Tibial nerve (tissue), 4 donors: ENCODE measurements at regions not wholly inside any gene's neighbourhood (a gene's known extent, or its start where the extent isn't known, plus 50 kb on each side); places are given as distances from the start of the nearest gene placed in this dataset.
A peak's percentile ranks its signal among the peaks of the same experiment; 100 is the strongest.

ENCODE experiments used
- DNase-seq, 2 donors: peaks; one replicate each; pipeline ENCODE4 v3.0.0-alpha.2; 2019; ENCODE audit warnings: low spot score in 2 of 2
- H3K27ac ChIP-seq, 4 donors: fragments of 200-600 bp; sonication (generic) in 3 of 4; one replicate each; pipeline ENCODE4 v1.5.1; 2017 to 2019; ENCODE audit warnings: mild to moderate bottlenecking in 1 of 4
- H3K27me3 ChIP-seq, 2 donors: fragments of 200-600 bp; sonication (generic) in 1 of 2; one replicate each; pipeline versions ENCODE4 v1.5.1 to v1.6.0; 2017 to 2019
- H3K36me3 ChIP-seq, 3 donors: fragments of 200-600 bp; sonication (generic); one replicate each; pipeline ENCODE4 v1.5.1; 2018 to 2019
- H3K4me1 ChIP-seq, 4 donors: fragments of 200-600 bp; sonication (generic) in 3 of 4; one replicate each; pipeline ENCODE4 v1.5.1; 2017 to 2019
- H3K4me3 ChIP-seq, 4 donors: fragments of 200-600 bp; sonication (generic) in 3 of 4; one replicate each; pipeline ENCODE4 v1.5.1; 2017 to 2019; ENCODE audit warnings: mild to moderate bottlenecking in 1 of 4, moderate library complexity in 1 of 4
- H3K9me3 ChIP-seq, 4 donors: fragments of 200-600 bp; sonication (generic) in 3 of 4; one replicate each; pipeline ENCODE4 v1.5.1; 2017 to 2019
- EP300 ChIP-seq, 2 donors: sonication (generic); formaldehyde crosslinking; IDR thresholded peaks; one replicate each; pipeline ENCODE4 v1.6.1; 2017; ENCODE audit warnings: antibody characterized with exemption in 2 of 2, mild to moderate bottlenecking in 1 of 2
- POLR2A ChIP-seq, 2 donors: fragments of 450-650 bp; IDR thresholded peaks; one replicate each; pipeline ENCODE4 v1.6.1; 2017; ENCODE audit warnings: antibody characterized with exemption in 2 of 2, mild to moderate bottlenecking in 2 of 2, moderate library complexity in 2 of 2
- WGBS, 2 donors: methylation state at CpG; one replicate each; pipeline ENCODE4 v1.1.5; 2018; 5-methylcytosine and 5-hydroxymethylcytosine counted together
- TF ChIP-seq, protein P1 (sequence below), 5 experiments: fragments of 200-600 bp in 3 of 5; fragments of 450-650 bp in 2 of 5; sonication (generic) in 3 of 5; IDR thresholded peaks; one replicate each; pipeline ENCODE4 v1.5.1; 2016 to 2019; ENCODE audit warnings: antibody characterized with exemption in 5 of 5, mild to moderate bottlenecking in 3 of 5, moderate library complexity in 2 of 5

GRCh38 chr12:41122894-41123293, 65.2 kb upstream of the PDZRN4 start:
- Histone ChIP-seq H3K4me1 (peaks cover 0 to 13% (median 0%) of the 10 kb centered on the region in 4 donors), H3K27me3 (no peaks in the 10 kb centered on the region), H3K9me3 (no peaks in the 10 kb centered on the region), H3K36me3 (no peaks in the 10 kb centered on the region), H3K27ac (peak overlapping the region in 2 of 4 donors; percentile 28 to 71), H3K4me3 (no peak overlapping the region)
- TF ChIP-seq EP300 (IDR thresholded peaks at IDR 0.05) (peak; percentile 27 to 84), POLR2A (IDR thresholded peaks at IDR 0.05) (no peak)
- TF ChIP-seq, protein P1, sequence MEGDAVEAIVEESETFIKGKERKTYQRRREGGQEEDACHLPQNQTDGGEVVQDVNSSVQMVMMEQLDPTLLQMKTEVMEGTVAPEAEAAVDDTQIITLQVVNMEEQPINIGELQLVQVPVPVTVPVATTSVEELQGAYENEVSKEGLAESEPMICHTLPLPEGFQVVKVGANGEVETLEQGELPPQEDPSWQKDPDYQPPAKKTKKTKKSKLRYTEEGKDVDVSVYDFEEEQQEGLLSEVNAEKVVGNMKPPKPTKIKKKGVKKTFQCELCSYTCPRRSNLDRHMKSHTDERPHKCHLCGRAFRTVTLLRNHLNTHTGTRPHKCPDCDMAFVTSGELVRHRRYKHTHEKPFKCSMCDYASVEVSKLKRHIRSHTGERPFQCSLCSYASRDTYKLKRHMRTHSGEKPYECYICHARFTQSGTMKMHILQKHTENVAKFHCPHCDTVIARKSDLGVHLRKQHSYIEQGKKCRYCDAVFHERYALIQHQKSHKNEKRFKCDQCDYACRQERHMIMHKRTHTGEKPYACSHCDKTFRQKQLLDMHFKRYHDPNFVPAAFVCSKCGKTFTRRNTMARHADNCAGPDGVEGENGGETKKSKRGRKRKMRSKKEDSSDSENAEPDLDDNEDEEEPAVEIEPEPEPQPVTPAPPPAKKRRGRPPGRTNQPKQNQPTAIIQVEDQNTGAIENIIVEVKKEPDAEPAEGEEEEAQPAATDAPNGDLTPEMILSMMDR (IDR thresholded peaks at IDR 0.05) = no peak
- WGBS, 2 donors = 47 to 53% methylated on average over 3 of the region's 3 CpGs
- peak; percentile 19 to 66 for DNase-seq

DNA sequence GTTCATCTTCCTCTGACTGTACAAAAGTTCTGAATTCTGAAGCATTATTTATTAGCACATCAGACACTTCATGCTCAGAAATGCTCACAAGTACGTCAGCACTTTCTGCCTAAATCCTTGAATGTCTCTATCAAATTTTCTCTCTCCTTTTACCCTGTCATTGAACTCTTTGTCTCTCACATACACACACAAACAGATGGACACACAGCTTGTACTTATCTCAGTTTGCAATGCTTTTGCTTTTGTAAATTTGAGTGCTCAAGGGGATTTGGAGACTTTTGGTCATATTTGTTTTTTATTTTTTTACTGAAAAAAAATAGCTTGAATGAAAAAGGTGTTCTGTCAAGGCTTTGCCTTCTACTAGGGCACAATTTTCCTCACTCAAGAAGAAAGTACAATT, 64.2 kb upstream of the PDZRN4 start:
- DNase-seq = no peak
- TF ChIP-seq EP300 (IDR thresholded peaks at IDR 0.05) (no peak), POLR2A (IDR thresholded peaks at IDR 0.05) (no peak)
- TF ChIP-seq, protein P1 (IDR thresholded peaks at IDR 0.05) = no peak
- Histone ChIP-seq H3K9me3 (no peaks in the 10 kb centered on the region), H3K4me3 (no peak overlapping the region), H3K27ac (peak overlapping the region in 1 of 4 donors; percentile 58), H3K36me3 (no peaks in the 10 kb centered on the region), H3K4me1 (peaks cover 0 to 13% (median 0%) of the 10 kb centered on the region in 4 donors), H3K27me3 (no peaks in the 10 kb centered on the region)
- WGBS, 2 donors = 49 to 63% methylated on average over 1 of the region's 1 CpG
